NT2/D1 (cell line): ENCODE measurements at regions not wholly inside any gene's neighbourhood (a gene's known extent, or its start where the extent isn't known, plus 50 kb on each side); places are given as distances from the start of the nearest gene placed in this dataset.

Experiments used
- DNase-seq: peaks from one replicate; pipeline ENCODE4 v3.0.0-alpha.2; 2011; ENCODE audit warnings: low read depth, low spot score
- H3K27me3 ChIP-seq: 2 replicates; pipeline ENCODE4 v1.6.0; 2011; ENCODE audit warnings: mild to moderate bottlenecking; ENCODE audit not compliant: insufficient read length, insufficient read depth
- H3K36me3 ChIP-seq: 2 replicates; pipeline ENCODE4 v1.6.1; 2011; ENCODE audit warnings: mild to moderate bottlenecking, low read length, mixed read lengths; ENCODE audit not compliant: insufficient read depth, insufficient read length
- H3K4me1 ChIP-seq: 2 replicates; pipeline ENCODE4 v1.5.1; 2011; ENCODE audit not compliant: insufficient read depth, insufficient read length
- H3K4me3 ChIP-seq: 2 replicates; pipeline ENCODE4 v1.5.1; 2011; ENCODE audit warnings: low read depth; ENCODE audit not compliant: insufficient read length
- H3K9ac ChIP-seq: 2 replicates; pipeline ENCODE4 v1.6.0; 2011; ENCODE audit warnings: low read depth; ENCODE audit not compliant: insufficient read length
- H3K9me3 ChIP-seq: 2 replicates; pipeline ENCODE4 v1.5.1; 2011; ENCODE audit warnings: mild to moderate bottlenecking, low read length; ENCODE audit not compliant: insufficient read depth
- SUZ12 ChIP-seq: IDR thresholded peaks from 2 replicates; pipeline ENCODE4 v1.6.1; 2011; ENCODE audit not compliant: insufficient read length, insufficient read depth; ENCODE audit errors: extremely low read depth
- YY1 ChIP-seq: IDR thresholded peaks from 2 replicates; pipeline ENCODE4 v1.6.1; 2011; ENCODE audit not compliant: insufficient read length, insufficient read depth
- ZNF274 ChIP-seq: IDR thresholded peaks from 2 replicates; pipeline ENCODE4 v1.6.1; 2011; ENCODE audit warnings: mild to moderate bottlenecking, low read depth, low read length

GRCh38 chr6:43913375-43914271 lies 143.6 kb downstream of the VEGFA start:
- Histone ChIP-seq H3K36me3 (no peaks in the 10 kb centered on the region), H3K9ac (peak overlapping the region; percentile 28), H3K4me1 (peaks cover 17% of the 10 kb centered on the region), H3K4me3 (no peak overlapping the region), H3K27me3 (no peaks in the 10 kb centered on the region), H3K9me3 (peaks cover 7% of the 10 kb centered on the region; the same call in 1 of the 2 replicates)
- no peak for DNase-seq
- TF ChIP-seq YY1 = no peak
- no peak for TF ChIP-seq SUZ12
- no peak for TF ChIP-seq ZNF274

GRCh38 chr6:43912598-43913371 lies 142.8 kb downstream of the VEGFA start:
- Histone ChIP-seq H3K9me3 (no peaks in the 10 kb centered on the region), H3K27me3 (no peaks in the 10 kb centered on the region), H3K9ac (peak overlapping the region; percentile 28), H3K4me3 (no peak overlapping the region), H3K36me3 (no peaks in the 10 kb centered on the region), H3K4me1 (peaks cover 17% of the 10 kb centered on the region)
- no peak for TF ChIP-seq YY1
- no peak for TF ChIP-seq SUZ12
- TF ChIP-seq ZNF274 = no peak
- no peak for DNase-seq

- Histone ChIP-seq H3K9me3 (no peaks in the 10 kb centered on the region), H3K36me3 (no peaks in the 10 kb centered on the region), H3K4me3 (no peak overlapping the region), H3K9ac (no peak overlapping the region), H3K27me3 (no peaks in the 10 kb centered on the region), H3K4me1 (peaks cover 17% of the 10 kb centered on the region)
- TF ChIP-seq ZNF274 (no peak), SUZ12 (no peak), YY1 (no peak)
- no peak for DNase-seq
These were observed 142.1 kb downstream of the VEGFA start for GRCh38 chr6:43912116-43912577.

- Histone ChIP-seq H3K27me3 (no peaks in the 10 kb centered on the region), H3K9me3 (no peaks in the 10 kb centered on the region), H3K4me1 (peaks cover 17% of the 10 kb centered on the region), H3K36me3 (no peaks in the 10 kb centered on the region), H3K9ac (peak overlapping the region; percentile 26), H3K4me3 (no peak overlapping the region)
- TF ChIP-seq YY1 (no peak), ZNF274 (no peak), SUZ12 (no peak)
- DNase-seq = no peak
These were observed 141.5 kb downstream of the VEGFA start for GRCh38 chr6:43911354-43912115.

GRCh38 chr6:43910638-43911353 lies 140.8 kb downstream of the VEGFA start:
- Histone ChIP-seq H3K4me3 (no peak overlapping the region), H3K36me3 (no peaks in the 10 kb centered on the region), H3K9ac (peak overlapping the region; percentile 24), H3K4me1 (peaks cover 17% of the 10 kb centered on the region), H3K9me3 (no peaks in the 10 kb centered on the region), H3K27me3 (no peaks in the 10 kb centered on the region)
- TF ChIP-seq ZNF274 = no peak
- TF ChIP-seq YY1 = no peak
- no peak for DNase-seq

- Histone ChIP-seq H3K36me3 (no peaks in the 10 kb centered on the region), H3K4me3 (no peak overlapping the region), H3K4me1 (peaks cover 17% of the 10 kb centered on the region), H3K9me3 (no peaks in the 10 kb centered on the region), H3K27me3 (no peaks in the 10 kb centered on the region), H3K9ac (no peak overlapping the region)
- DNase-seq = no peak
- TF ChIP-seq SUZ12 (no peak), ZNF274 (no peak), YY1 (no peak)
These were observed 140.2 kb downstream of the VEGFA start for GRCh38 chr6:43910149-43910637.
